ENCODE measurements at regions not wholly inside any gene's neighbourhood (a gene's known extent, or its start where the extent isn't known, plus 50 kb on each side); places are given as distances from the start of the nearest gene placed in this dataset.
"Not testable (repeated sequence)": the region's sequence is repeated elsewhere in the genome, so short reads cannot be mapped to it uniquely, and the experiment has no call there.

DNA sequence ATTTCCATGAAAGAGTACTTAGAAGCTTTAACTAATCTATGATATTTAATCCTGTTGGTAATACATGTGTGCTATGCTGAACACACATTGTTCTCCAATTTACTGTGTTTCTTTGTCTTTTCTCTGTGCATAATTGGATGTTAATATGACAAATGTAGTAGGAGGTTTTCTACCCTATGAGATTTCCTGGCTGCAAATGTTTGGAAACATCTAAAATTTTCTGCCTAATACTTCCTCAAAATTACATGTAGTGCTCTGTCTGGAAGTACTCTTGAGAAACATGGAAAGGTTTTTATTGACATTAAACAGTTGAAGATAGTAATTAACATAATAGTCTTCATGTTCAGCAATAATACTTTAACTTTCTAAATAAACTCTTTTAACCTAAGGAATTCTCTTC, 213.0 kb downstream of the KITLG start:
- intact Hi-C loops (cut with micrococcal nuclease): no loop called here
- dilution Hi-C loops (cut with MboI; ENCODE audit: extremely low pct_ligation_motif_present, low sequenced_read_pairs): no loop called here

DNA sequence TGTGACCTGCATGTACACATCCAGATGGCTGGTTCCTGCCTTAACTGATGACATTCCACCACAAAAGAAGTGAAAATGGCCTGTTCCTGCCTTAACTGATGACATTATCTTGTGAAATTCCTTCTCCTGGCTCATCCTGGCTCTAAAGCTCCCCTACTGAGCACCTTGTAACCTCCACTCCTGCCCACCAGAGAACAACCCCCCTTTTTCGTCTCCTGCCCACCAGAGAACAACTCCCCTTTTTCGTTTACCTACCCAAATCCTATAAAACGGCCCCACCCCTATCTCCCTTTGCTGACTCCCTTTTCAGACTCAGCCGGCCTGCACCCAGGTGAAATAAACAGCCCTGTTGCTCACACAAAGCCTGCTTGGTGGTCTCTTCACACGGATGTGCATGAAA, 212.2 kb downstream of the KITLG start:
- DNase-seq (ENCODE audit: low read depth, low spot score); H3K9ac ChIP-seq (replicated peaks; ENCODE audit: extremely low read depth, insufficient read depth, low read length); CTCF ChIA-PET; H3K4me3 ChIP-seq (replicated peaks in 1 of 3; ENCODE audit: insufficient read depth in 1 of 3, low read depth in 1 of 3, low read length in 3 of 3); H3K27me3 ChIP-seq (ENCODE audit: control insufficient read depth in 2 of 2, insufficient read depth in 2 of 2, low read length in 2 of 2); H3K27ac ChIP-seq (ENCODE audit: insufficient read depth, low read depth, low read length); H3K4me2 ChIP-seq (ENCODE audit: insufficient read depth, low read length); H3K4me1 ChIP-seq (ENCODE audit: control insufficient read depth, extremely low read depth, insufficient read depth, low read length); FAIRE-seq; H3K9me1 ChIP-seq (replicated peaks; ENCODE audit: control insufficient read depth, extremely low read depth, insufficient read depth, low read length); H3K79me2 ChIP-seq (ENCODE audit: control insufficient read depth, insufficient read depth, low read length); H2AFZ ChIP-seq (ENCODE audit: low read depth, low read length); POLR2A ChIA-PET; intact Hi-C loops (cut with micrococcal nuclease); H3K36me3 ChIP-seq (ENCODE audit: control insufficient read depth in 2 of 2, extremely low read depth in 1 of 2, insufficient read depth in 2 of 2, low read length in 2 of 2); BruUV-seq (replicated peaks); dilution Hi-C loops (cut with MboI; ENCODE audit: extremely low pct_ligation_motif_present, low sequenced_read_pairs); H3K9me3 ChIP-seq (replicated peaks; ENCODE audit: control insufficient read depth, insufficient read depth, low read length); H4K20me1 ChIP-seq (replicated peaks; ENCODE audit: control insufficient read depth, extremely low read depth, insufficient read depth, low read length): not testable (repeated sequence)

More for the DNA sequence above, 213.0 kb downstream of the KITLG start:
- BruUV-seq (replicated peaks): no TSS peak
- no peaks in the 10 kb centered on the region for H3K79me2 ChIP-seq (ENCODE audit: control insufficient read depth, insufficient read depth, low read length)
- TF ChIP-seq POLR2AphosphoS5 (IDR thresholded peaks at IDR 0.05; ENCODE audit: insufficient read depth, low read depth, low read length) (no peak), CTCF (IDR thresholded peaks at IDR 0.05; ENCODE audit: extremely low read depth in 1 of 2, insufficient read depth in 1 of 2, low read depth in 1 of 2, low read length in 2 of 2) (no peak), MAX (IDR thresholded peaks at IDR 0.05; ENCODE audit: insufficient read depth, insufficient read length) (no peak), JUN (IDR thresholded peaks at IDR 0.05; ENCODE audit: borderline replicate concordance, insufficient read depth, insufficient read length, low read depth) (no peak), POLR2A (IDR thresholded peaks at IDR 0.05; ENCODE audit: low read depth, low read length) (no peak), EZH2 (IDR thresholded peaks at IDR 0.05; ENCODE audit: borderline replicate concordance, low read depth, low read length, severe bottlenecking) (no peak), GATA2 (IDR thresholded peaks at IDR 0.05; ENCODE audit: insufficient read depth, insufficient read length, low read depth, low read length) (no peak), FOS (IDR thresholded peaks at IDR 0.05; ENCODE audit: borderline replicate concordance, insufficient read depth, low read length) (no peak), MYC (IDR thresholded peaks at IDR 0.05; ENCODE audit: low read depth, low read length) (no peak)
- FAIRE-seq (no peak), DNase-seq (ENCODE audit: low read depth, low spot score) (no peak)
- CTCF ChIA-PET: no interaction called here
- H3K9me3 ChIP-seq (replicated peaks; ENCODE audit: control insufficient read depth, insufficient read depth, low read length): no peaks in the 10 kb centered on the region
- no peak overlapping the region for H3K9ac ChIP-seq (replicated peaks; ENCODE audit: extremely low read depth, insufficient read depth, low read length)
- no peak overlapping the region for H3K27ac ChIP-seq (ENCODE audit: insufficient read depth, low read depth, low read length)
- H2AFZ ChIP-seq (ENCODE audit: low read depth, low read length): no peak overlapping the region
- no peaks in the 10 kb centered on the region for H3K27me3 ChIP-seq (ENCODE audit: control insufficient read depth in 2 of 2, insufficient read depth in 2 of 2, low read length in 2 of 2)
- no peaks in the 10 kb centered on the region for H3K9me1 ChIP-seq (replicated peaks; ENCODE audit: control insufficient read depth, extremely low read depth, insufficient read depth, low read length)
- no peak overlapping the region for H3K4me3 ChIP-seq (replicated peaks in 1 of 3; ENCODE audit: insufficient read depth in 1 of 3, low read depth in 1 of 3, low read length in 3 of 3)
- no peak overlapping the region for H3K4me2 ChIP-seq (ENCODE audit: insufficient read depth, low read length)
- POLR2A ChIA-PET: no interaction called here
- H4K20me1 ChIP-seq (replicated peaks; ENCODE audit: control insufficient read depth, extremely low read depth, insufficient read depth, low read length): no peaks in the 10 kb centered on the region
- H3K36me3 ChIP-seq (ENCODE audit: control insufficient read depth in 2 of 2, extremely low read depth in 1 of 2, insufficient read depth in 2 of 2, low read length in 2 of 2): no peaks in the 10 kb centered on the region
- H3K4me1 ChIP-seq (ENCODE audit: control insufficient read depth, extremely low read depth, insufficient read depth, low read length): no peaks in the 10 kb centered on the region

Data from endothelial cell of umbilical vein (primary cell).